T-cell (primary cell): ENCODE measurements at regions not wholly inside any gene's neighbourhood (a gene's known extent, or its start where the extent isn't known, plus 50 kb on each side); places are given as distances from the start of the nearest gene placed in this dataset.

Source experiments
- ATAC-seq, 4 experiments: fragments of 200-7000 bp in 3 of 4; fragments of 150-1000 bp in 1 of 4; cut with Tn5 transposase; replicated peaks in 1 of 4; 1 replicate in 3 of 4; 2 replicates in 1 of 4; pipeline ENCODE4 v1.10.0; 2021; ENCODE audit warnings: moderate library complexity in 3 of 4, mild to moderate bottlenecking in 2 of 4, moderate number of reproducible peaks in 1 of 4
- CTCF ChIA-PET, 2 donors: fragments of 300-600 bp; sonication (Branson Sonifier 250); formaldehyde crosslinking; loops; one replicate each; lab custom pipeline; 2022; ENCODE audit warnings: antibody characterized with exemption in 2 of 2; lab: Charles Lee
- POLR2A ChIA-PET, 2 donors: fragments of 300-600 bp; sonication (Branson Sonifier 250); formaldehyde crosslinking; loops; one replicate each; lab custom pipeline; 2022; ENCODE audit warnings: antibody characterized with exemption in 2 of 2; lab: Charles Lee
- DNase-seq, 35 experiments: peaks; one replicate each; pipeline versions ENCODE4 v3.0.0 to v3.0.0-alpha.2; 2013 to 2023
- H3K27ac ChIP-seq: one replicate; pipeline ENCODE4 v1.5.1; 2013; ENCODE audit warnings: low read length
- H3K27me3 ChIP-seq, 2 experiments: replicated peaks in 1 of 2; 1 replicate in 1 of 2; 2 replicates in 1 of 2; pipeline versions ENCODE4 v1.6.1 to v1.7.0; 2013; ENCODE audit warnings: low read length in 1 of 2, mixed read lengths in 1 of 2; ENCODE audit not compliant: control insufficient read depth in 2 of 2, insufficient read depth in 2 of 2; ENCODE audit errors: extremely low read depth in 1 of 2
- H3K36me3 ChIP-seq, 2 donors: 1 replicate in 1 of 2; 2 replicates in 1 of 2; pipeline versions ENCODE4 v1.6.1 to v1.7.0; 2013; ENCODE audit warnings: low read length in 1 of 2; ENCODE audit not compliant: control insufficient read depth in 2 of 2, insufficient read depth in 1 of 2; ENCODE audit errors: extremely low read depth in 1 of 2
- H3K4me1 ChIP-seq, 2 experiments: 1 replicate in 1 of 2; 2 replicates in 1 of 2; pipeline versions ENCODE4 v1.6.1 to v1.7.0; 2013; ENCODE audit warnings: low read length in 2 of 2, mixed read lengths in 1 of 2; ENCODE audit not compliant: insufficient read depth in 2 of 2, control insufficient read depth in 1 of 2; ENCODE audit errors: extremely low read depth in 1 of 2
- H3K4me3 ChIP-seq, 2 donors: 1 replicate in 1 of 2; 2 replicates in 1 of 2; pipeline versions ENCODE4 v1.5.1 to v1.7.0; 2013; ENCODE audit warnings: mild to moderate bottlenecking in 2 of 2, low read length in 1 of 2, moderate library complexity in 1 of 2; ENCODE audit not compliant: control insufficient read depth in 1 of 2; ENCODE audit errors: extremely low read depth in 1 of 2
- H3K9me3 ChIP-seq: 2 replicates; pipeline ENCODE4 v1.7.0; 2013
- H3K27ac Mint-ChIP-seq, 2 donors: one replicate each; pipeline ENCODE4 v1.8.0; 2020 to 2021; ENCODE audit warnings: mild to moderate bottlenecking in 2 of 2, mixed read lengths in 2 of 2
- H3K27me3 Mint-ChIP-seq, 2 donors: one replicate each; pipeline ENCODE4 v1.8.0; 2021 to 2022; ENCODE audit warnings: mixed read lengths in 2 of 2
- H3K36me3 Mint-ChIP-seq: one replicate; pipeline ENCODE4 v1.8.0; 2021; ENCODE audit warnings: mixed read lengths
- H3K4me1 Mint-ChIP-seq, 3 donors: one replicate each; pipeline ENCODE4 v1.8.0; 2020 to 2022; ENCODE audit warnings: mixed read lengths in 3 of 3, mild to moderate bottlenecking in 1 of 3
- H3K4me3 Mint-ChIP-seq, 3 donors: one replicate each; pipeline ENCODE4 v1.8.0; 2020 to 2022; ENCODE audit warnings: mild to moderate bottlenecking in 3 of 3, mixed read lengths in 3 of 3, moderate library complexity in 3 of 3
- H3K9me3 Mint-ChIP-seq, 3 donors: one replicate each; pipeline ENCODE4 v1.8.0; 2020 to 2022; ENCODE audit warnings: mixed read lengths in 3 of 3
- WGBS: methylation state at CpG from one replicate; pipeline ENCODE4 v1.1.5; 2013; ENCODE audit warnings: missing lambda C conversion rate; ENCODE audit not compliant: insufficient coverage; 5-methylcytosine and 5-hydroxymethylcytosine counted together

DNA sequence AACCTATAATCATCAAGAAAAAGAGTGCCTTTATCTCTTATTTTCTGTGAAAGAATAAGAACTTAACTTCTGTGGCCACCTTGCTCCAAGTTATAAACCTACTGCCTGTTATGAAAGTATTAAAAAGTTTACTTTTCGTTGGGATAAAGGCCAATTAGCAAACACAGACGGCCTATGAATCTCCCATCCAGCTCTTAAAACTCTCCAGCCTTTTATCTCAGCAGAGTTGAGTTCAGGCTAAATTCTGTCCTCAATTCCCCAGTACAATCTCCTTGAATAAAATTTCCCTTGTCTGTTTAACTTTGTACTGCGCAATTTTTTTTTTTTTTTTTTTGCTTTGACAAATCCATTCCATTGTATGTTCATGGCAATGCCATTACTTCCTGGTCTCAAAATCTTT lies 1058.4 kb downstream of the SLITRK5 start:
- peaks cover 0 to 8% (median 0%) of the 10 kb centered on the region in 3 donors for H3K4me1 Mint-ChIP-seq
- ATAC-seq = no peak
- no peak overlapping the region for H3K27ac Mint-ChIP-seq
- ChIA-PET POLR2A (interaction anchor here in 1 of 2 donors (0.5 kb wide), 1 partner anchor 104 kb away, joined by 5 read pairs; no protein-coding TSS in a partner anchor), CTCF (interaction anchor here in 1 of 2 donors (0.7 kb wide), 1 partner anchor 140 kb away, joined by 3 read pairs; no protein-coding TSS in a partner anchor)
- H3K36me3 ChIP-seq = no peaks in the 10 kb centered on the region
- H3K36me3 Mint-ChIP-seq = no peaks in the 10 kb centered on the region
- no peaks in the 10 kb centered on the region for H3K27me3 Mint-ChIP-seq
- no peak overlapping the region for H3K4me3 Mint-ChIP-seq
- H3K27me3 ChIP-seq = no peaks in the 10 kb centered on the region
- H3K27ac ChIP-seq = no peak overlapping the region
- H3K9me3 Mint-ChIP-seq = peaks cover 0 to 13% (median 1%) of the 10 kb centered on the region in 3 donors
- no peak overlapping the region for H3K4me3 ChIP-seq
- 60% methylated on average over 1 of the region's 3 CpGs for WGBS
- DNase-seq = no peak
- no peaks in the 10 kb centered on the region for H3K9me3 ChIP-seq
- H3K4me1 ChIP-seq = no peaks in the 10 kb centered on the region

DNA sequence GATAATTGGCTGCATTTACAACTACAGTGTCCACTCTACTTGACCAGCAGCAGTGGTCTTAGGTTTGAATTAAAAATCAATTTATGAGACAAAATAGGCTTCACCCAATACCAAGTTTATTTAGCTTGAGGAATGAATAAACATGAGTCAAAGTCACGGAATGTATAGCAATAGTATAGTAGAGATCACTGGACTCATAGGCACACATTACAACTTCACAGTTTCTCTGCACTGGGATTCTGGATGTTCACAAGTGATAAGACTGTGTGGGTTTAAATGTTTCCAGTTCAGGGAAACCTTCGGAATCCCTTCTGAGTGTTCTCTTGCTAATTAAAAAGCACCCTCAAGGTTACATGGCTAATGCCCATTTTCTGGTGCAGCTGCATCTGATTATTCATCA lies 1064.9 kb downstream of the SLITRK5 start:
- H3K4me1 ChIP-seq = no peaks in the 10 kb centered on the region
- no peak overlapping the region for H3K4me3 ChIP-seq
- Mint-ChIP-seq H3K27ac (no peak overlapping the region), H3K4me3 (no peak overlapping the region), H3K36me3 (no peaks in the 10 kb centered on the region), H3K9me3 (peaks cover 0 to 14% (median 0%) of the 10 kb centered on the region in 3 donors), H3K27me3 (no peaks in the 10 kb centered on the region), H3K4me1 (no peaks in the 10 kb centered on the region)
- H3K36me3 ChIP-seq = no peaks in the 10 kb centered on the region
- ATAC-seq (no peak), DNase-seq (no peak)
- no peak overlapping the region for H3K27ac ChIP-seq
- WGBS = no CpG with 5 or more reads among the region's 2 CpGs
- no peaks in the 10 kb centered on the region for H3K9me3 ChIP-seq
- H3K27me3 ChIP-seq = no peaks in the 10 kb centered on the region
- ChIA-PET CTCF (no interaction called here), POLR2A (no interaction called here)

DNA sequence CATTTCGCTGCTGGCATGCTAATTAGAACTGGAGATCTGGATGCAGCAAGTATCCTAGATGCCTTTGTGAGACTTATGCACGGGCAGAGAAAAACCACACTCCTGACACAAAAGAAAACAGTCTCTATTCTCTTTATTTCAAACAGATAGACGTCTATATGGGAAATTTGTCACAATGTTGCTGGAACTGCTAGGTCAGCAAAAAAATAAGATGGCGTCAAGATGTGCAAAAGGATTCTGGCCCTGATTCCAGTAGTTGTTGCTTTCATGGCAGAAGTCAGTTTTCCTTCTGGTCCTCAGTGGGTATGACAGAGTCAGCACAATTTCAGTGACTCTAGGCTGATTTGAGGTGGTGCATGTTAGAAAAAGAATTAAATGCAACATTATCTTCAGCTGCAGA lies 1068.0 kb downstream of the SLITRK5 start:
- ChIA-PET POLR2A (no interaction called here), CTCF (no interaction called here)
- H3K27ac ChIP-seq = no peak overlapping the region
- WGBS = 78% methylated on average over 3 of the region's 4 CpGs
- H3K4me1 Mint-ChIP-seq = no peaks in the 10 kb centered on the region
- H3K36me3 ChIP-seq = no peaks in the 10 kb centered on the region
- DNase-seq = no peak
- H3K9me3 Mint-ChIP-seq = peaks cover 0 to 20% (median 2%) of the 10 kb centered on the region in 3 donors
- no peaks in the 10 kb centered on the region for H3K27me3 ChIP-seq
- no peak for ATAC-seq
- H3K4me3 ChIP-seq = no peak overlapping the region
- no peaks in the 10 kb centered on the region for H3K36me3 Mint-ChIP-seq
- H3K27ac Mint-ChIP-seq = no peak overlapping the region
- H3K4me3 Mint-ChIP-seq = no peak overlapping the region
- no peaks in the 10 kb centered on the region for H3K27me3 Mint-ChIP-seq
- no peaks in the 10 kb centered on the region for H3K9me3 ChIP-seq
- H3K4me1 ChIP-seq = no peaks in the 10 kb centered on the region

DNA sequence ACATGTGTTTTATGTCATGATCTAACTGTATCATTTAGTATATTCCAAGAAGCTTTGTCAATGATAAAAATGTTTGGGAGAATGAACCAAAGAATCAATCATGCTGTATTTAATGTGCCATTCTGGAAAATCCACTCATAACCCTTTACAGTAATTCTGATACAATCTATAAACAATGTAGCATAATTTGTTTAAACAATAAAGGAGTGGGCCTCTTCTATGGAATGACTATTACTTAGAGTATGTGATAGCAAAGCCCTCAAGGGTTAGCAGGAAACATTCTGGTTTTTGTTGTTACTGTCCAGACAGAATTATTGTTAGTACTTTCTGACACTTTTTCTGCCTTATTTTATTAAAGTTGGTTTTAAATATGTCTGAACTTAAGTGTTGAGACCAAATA lies 1073.1 kb downstream of the SLITRK5 start:
- Histone ChIP-seq H3K9me3 (no peaks in the 10 kb centered on the region), H3K4me1 (no peaks in the 10 kb centered on the region), H3K27me3 (no peaks in the 10 kb centered on the region), H3K4me3 (no peak overlapping the region), H3K36me3 (no peaks in the 10 kb centered on the region), H3K27ac (no peak overlapping the region)
- H3K4me3 Mint-ChIP-seq = no peak overlapping the region
- ATAC-seq (no peak), DNase-seq (no peak)
- POLR2A ChIA-PET = no interaction called here
- no peaks in the 10 kb centered on the region for H3K36me3 Mint-ChIP-seq
- no peak overlapping the region for H3K27ac Mint-ChIP-seq
- CTCF ChIA-PET = no interaction called here
- H3K27me3 Mint-ChIP-seq = no peaks in the 10 kb centered on the region
- peaks cover 0 to 9% (median 2%) of the 10 kb centered on the region in 3 donors for H3K9me3 Mint-ChIP-seq
- no peaks in the 10 kb centered on the region for H3K4me1 Mint-ChIP-seq

DNA sequence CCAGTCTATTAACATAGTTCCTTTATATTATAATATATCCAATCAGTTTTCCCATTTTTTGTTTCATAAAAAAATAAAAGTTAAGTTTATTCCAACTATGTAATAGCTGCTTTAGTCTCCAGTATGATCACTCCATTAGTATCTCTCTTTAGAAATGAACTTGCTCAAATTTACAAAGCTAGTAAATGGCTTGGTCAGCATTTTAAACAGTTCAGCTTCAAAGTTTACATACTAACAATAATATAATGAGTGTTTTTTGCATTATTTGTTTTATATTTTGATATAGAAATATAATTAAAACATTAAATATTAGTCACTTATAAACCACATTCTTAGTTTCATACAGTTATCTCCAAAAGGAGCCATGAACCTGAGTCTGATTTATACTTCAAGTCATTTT lies 1073.8 kb downstream of the SLITRK5 start:
- ChIA-PET POLR2A (no interaction called here), CTCF (no interaction called here)
- H3K4me1 ChIP-seq = no peaks in the 10 kb centered on the region

DNA sequence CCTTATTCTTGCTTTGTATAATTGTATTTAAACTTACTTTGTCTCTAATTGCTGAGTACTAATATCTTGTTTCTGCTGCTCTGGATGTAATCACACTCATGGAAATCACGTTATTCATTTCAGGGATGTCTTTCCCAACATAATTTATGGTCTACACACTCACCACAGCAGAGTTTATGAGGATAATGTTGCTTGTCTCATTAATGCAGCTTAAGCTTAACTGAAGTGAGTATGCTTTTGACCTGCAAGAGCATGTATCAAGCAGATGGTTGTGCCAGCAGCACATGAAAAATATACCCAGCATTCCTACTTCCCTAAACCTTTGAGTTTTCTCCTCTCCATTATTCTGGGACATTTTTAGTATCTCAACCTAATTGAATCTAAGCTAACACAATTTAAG lies 1080.9 kb downstream of the SLITRK5 start:
- Histone ChIP-seq H3K9me3 (no peaks in the 10 kb centered on the region), H3K4me1 (no peaks in the 10 kb centered on the region), H3K36me3 (no peaks in the 10 kb centered on the region), H3K4me3 (no peak overlapping the region), H3K27ac (no peak overlapping the region), H3K27me3 (no peaks in the 10 kb centered on the region)
- peaks cover 0 to 4% (median 0%) of the 10 kb centered on the region in 3 donors for H3K9me3 Mint-ChIP-seq
- no peak for ATAC-seq
- ChIA-PET POLR2A (no interaction called here), CTCF (no interaction called here)
- no peak overlapping the region for H3K4me3 Mint-ChIP-seq
- DNase-seq = no peak
- no peaks in the 10 kb centered on the region for H3K36me3 Mint-ChIP-seq
- no CpG with 5 or more reads among the region's 1 CpG for WGBS
- no peaks in the 10 kb centered on the region for H3K27me3 Mint-ChIP-seq
- H3K27ac Mint-ChIP-seq = no peak overlapping the region
- no peaks in the 10 kb centered on the region for H3K4me1 Mint-ChIP-seq

More for the DNA sequence above, 1073.8 kb downstream of the SLITRK5 start:
- no peak overlapping the region for H3K4me3 Mint-ChIP-seq
- peaks cover 0 to 5% (median 2%) of the 10 kb centered on the region in 3 donors for H3K9me3 Mint-ChIP-seq
- Histone ChIP-seq H3K4me3 (no peak overlapping the region), H3K9me3 (no peaks in the 10 kb centered on the region), H3K36me3 (no peaks in the 10 kb centered on the region), H3K27ac (no peak overlapping the region), H3K27me3 (no peaks in the 10 kb centered on the region)
- no peak overlapping the region for H3K27ac Mint-ChIP-seq
- no peaks in the 10 kb centered on the region for H3K27me3 Mint-ChIP-seq
- DNase-seq = no peak
- H3K4me1 Mint-ChIP-seq = no peaks in the 10 kb centered on the region
- H3K36me3 Mint-ChIP-seq = no peaks in the 10 kb centered on the region
- no peak for ATAC-seq

DNA sequence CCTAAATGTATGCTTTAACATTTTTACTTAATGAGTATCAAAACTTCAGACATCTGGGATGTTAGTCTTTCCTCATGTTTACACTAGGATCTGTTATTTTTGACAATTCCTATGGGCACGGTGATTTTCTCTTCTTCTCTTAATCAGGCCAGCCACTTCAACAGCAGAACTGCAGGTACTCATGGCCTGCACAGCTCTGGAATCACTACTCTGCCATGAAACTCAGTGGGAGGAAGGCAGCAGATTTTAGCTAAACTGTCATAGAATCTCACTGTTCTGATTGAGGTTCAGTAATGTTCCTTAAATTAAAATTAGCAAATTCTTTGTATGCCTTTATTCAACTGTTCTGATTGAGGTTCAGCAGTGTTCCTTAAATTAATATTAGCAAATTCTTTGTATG lies 1083.0 kb downstream of the SLITRK5 start:
- Histone ChIP-seq H3K27me3 (no peaks in the 10 kb centered on the region), H3K9me3 (no peaks in the 10 kb centered on the region), H3K4me3 (no peak overlapping the region), H3K4me1 (no peaks in the 10 kb centered on the region), H3K36me3 (no peaks in the 10 kb centered on the region), H3K27ac (no peak overlapping the region)
- POLR2A ChIA-PET = no interaction called here
- CTCF ChIA-PET = no interaction called here
- WGBS = no CpG with 5 or more reads among the region's 1 CpG
- Mint-ChIP-seq H3K27me3 (no peaks in the 10 kb centered on the region), H3K36me3 (no peaks in the 10 kb centered on the region), H3K27ac (no peak overlapping the region), H3K4me1 (no peaks in the 10 kb centered on the region), H3K9me3 (peaks cover 3 to 12% (median 4%) of the 10 kb centered on the region in 3 donors), H3K4me3 (no peak overlapping the region)
- DNase-seq = no peak
- ATAC-seq = no peak
